COR-L47 (cell line): ENCODE measurements at regions not wholly inside any gene's neighbourhood (a gene's known extent, or its start where the extent isn't known, plus 50 kb on each side); places are given as distances from the start of the nearest gene placed in this dataset.
"Not testable (repeated sequence)": the region's sequence is repeated elsewhere in the genome, so short reads cannot be mapped to it uniquely, and the experiment has no call there.

Source experiments
- DNase-seq: peaks from one replicate; lab custom pipeline; 2025; lab: John Stamatoyannopoulos, UW

GRCh38 chr2:35938838-35939237 lies 416.7 kb upstream of the CRIM1 start:
- DNase-seq = no peak

DNA sequence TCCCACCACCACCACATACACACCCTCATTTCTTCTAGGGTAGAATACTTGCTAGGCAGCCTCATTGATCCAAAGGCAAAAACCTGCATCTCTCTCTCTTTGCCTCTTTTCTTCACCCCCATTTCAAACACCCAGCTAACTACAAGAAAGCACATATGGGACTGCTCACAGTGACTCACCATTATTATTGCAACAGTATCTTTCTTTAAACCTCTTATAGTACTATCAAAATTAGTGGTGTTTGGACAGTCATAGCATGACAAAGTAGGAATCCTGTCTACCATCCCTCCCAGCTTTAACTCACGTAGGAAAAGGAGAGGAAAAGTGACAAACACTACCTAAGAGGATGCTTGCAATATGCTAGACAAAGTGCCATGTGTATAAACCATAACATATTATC lies 422.5 kb upstream of the CRIM1 start:
- no peak for DNase-seq

GRCh38 chr2:35932276-35932963 lies 423.2 kb upstream of the CRIM1 start:
- DNase-seq = no peak

- DNase-seq = no peak
These were observed 424.0 kb upstream of the CRIM1 start for GRCh38 chr2:35931626-35932025.

DNA sequence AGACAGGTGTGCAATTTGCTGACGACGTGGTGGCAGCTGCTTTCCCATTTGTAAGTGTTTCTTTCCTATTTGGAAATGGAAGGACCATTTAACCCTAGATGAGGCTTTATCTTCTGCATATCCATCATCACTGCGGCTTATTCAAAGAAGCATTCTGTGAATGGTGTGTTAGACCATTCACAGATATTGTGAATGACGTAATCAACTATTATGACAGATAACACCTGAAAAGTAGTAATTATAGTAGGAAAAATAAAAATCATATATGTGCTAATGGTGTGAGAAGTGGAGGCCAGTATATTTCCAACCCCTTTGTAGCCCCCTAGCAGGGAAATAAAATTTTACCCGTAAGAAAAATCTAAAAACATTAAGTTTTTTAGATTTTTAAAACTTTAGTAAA lies 424.5 kb upstream of the CRIM1 start:
- DNase-seq = no peak

- no peak for DNase-seq
These were observed 426.0 kb upstream of the CRIM1 start for GRCh38 chr2:35929551-35929950.

DNA sequence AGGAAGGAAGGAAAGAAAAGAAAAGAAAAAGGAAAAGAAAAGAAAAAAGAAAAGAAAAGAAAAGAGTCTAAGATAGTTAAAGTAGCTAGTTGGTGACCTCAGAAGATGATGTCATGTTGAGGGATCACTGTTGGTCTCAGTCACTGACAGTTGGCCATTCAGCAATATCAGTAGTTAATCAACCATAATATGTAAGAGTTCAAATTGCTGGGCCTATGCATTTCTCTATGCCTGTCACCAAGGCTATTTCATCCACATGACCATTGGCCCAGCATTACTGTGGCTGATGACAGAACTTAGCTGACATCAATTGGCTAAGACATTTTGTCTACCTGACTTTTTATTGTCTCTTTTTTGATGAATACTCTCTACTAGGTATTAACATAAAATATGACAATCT lies 435.5 kb upstream of the CRIM1 start:
- DNase-seq = no peak

DNA sequence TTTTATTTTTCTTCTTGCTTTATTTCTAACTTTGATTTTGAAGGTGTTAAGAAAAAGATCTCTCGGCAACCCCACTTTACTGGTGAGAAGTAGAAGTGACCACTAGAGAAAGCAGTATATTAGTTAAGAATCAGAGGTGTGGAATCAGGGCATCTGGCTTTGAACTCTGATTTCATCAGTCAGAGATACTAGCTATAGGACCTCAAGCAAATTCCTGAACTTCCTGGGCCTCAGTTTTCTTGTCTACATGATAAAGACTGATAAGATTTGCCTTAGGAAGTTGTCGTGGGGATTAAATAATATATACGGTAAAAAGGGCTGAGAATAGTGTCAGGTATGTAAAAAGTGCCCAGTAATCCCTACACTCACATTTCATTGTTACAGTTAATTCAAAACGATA lies 440.3 kb upstream of the CRIM1 start:
- DNase-seq = no peak

DNA sequence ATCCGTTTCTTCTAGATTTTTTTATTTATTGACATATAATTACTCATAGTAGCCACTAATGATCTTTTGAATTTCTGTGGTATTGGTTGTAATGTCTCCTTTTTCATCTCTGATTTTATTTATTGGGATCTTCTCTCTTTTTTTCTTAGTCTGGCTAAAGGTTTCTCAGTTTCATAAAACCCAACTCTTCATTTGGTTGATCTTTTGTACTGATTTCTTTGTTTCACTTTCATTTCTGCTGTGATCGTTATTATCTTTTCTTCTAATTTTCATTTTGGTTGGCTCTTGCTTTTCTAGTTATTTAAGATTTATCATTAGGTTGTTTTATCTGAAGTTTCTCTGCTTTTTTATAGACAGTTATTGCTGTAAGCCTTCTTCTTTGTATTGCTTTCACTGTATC lies 463.6 kb upstream of the CRIM1 start:
- DNase-seq = no peak

DNA sequence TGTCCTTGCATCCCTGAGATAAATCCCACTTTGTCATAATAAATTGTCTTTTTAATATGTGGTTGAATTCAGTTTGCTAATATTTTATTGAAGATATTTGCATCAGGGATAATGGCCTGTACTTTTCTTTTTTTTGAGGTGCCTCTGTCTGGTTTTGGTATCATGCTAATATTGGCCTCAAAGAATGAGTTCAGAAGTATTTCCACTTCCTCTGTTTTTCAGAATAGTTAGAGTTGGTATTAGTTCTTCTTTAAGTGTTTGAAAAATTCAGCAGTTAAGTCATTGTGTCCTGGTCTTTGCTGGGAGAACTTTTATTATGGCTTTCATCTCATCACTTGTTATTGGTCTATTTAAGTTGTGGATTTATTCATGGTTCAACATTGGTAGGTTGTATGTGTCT lies 464.1 kb upstream of the CRIM1 start:
- DNase-seq = no peak

- DNase-seq = no peak
These were observed 468.4 kb upstream of the CRIM1 start for GRCh38 chr2:35887146-35887545.

DNA sequence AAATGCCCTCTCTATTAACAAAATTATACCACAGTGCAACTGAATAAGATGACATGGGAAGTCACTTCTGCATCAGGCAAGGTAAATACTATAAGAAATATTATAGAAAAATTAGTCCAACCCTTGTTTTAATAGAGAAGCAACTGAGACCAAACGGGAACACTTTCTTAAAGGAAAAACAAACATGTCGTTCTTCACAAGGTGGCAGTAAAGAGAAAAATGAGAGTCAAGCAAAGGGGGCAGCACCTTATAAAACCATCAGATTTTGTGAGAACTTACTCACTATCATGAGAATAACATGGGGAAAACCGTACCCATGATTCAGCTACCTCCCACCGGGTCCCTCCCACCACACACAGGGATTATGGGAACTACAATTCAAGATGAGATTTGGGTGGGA lies 481.7 kb upstream of the CRIM1 start:
- DNase-seq = no peak

- no peak for DNase-seq
These were observed 483.9 kb upstream of the CRIM1 start for GRCh38 chr2:35871672-35872071.

DNA sequence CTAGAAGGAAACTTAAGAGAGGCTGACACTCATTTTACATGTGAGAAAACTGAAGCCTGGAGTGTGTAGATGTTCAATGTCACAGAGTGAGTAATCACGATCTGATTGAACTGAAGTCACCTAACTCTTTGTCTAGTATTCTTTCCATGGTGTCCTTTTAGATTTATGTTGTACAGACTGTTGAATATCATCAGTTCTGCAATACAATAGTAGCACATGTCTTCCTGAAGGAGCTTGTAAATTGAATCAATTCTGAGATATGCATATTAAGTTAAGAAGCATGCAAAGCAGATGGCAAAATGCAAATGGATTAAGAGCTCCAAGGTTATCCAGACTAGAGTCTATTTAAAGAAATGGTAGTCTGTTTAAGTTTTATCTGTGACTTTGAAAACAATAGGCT lies 484.9 kb upstream of the CRIM1 start:
- no peak for DNase-seq

DNA sequence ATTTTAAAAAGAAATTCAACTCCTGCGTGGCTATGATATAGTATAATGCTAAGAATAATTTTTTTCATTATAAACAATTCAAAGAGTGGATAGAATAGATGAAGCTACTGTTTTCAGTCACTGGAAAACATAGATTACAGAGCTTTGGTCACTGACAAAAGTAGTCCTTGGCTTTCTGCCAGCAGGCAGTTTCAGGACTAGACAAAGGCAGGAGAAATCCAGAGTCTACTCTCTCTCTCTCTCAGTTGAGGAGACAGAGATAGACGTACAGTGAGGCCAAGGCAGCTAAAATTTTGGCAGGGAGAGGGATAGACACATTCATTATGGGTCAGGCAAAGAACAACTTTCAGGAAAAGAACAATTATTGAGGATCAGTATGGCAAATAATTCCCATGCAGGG lies 491.4 kb upstream of the CRIM1 start:
- DNase-seq = no peak

DNA sequence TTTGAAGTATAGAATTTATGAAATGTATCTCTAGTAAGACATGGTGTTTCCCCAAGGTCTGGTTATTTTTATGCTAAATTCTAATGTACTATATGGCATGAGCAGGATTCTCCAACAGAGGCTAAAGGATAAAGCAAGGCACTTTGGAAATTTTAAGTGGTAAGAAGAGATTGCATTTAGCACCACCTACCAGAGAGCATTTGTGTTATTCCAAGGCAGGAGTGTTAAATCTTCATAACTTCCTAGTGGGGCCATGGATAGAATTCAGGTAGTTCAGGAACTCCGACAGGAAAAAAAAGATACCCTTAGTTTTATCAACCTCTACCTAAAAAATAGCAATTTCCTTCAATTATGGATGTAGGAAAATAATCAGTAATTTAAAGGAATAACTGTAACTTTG lies 497.4 kb upstream of the CRIM1 start:
- no peak for DNase-seq

DNA sequence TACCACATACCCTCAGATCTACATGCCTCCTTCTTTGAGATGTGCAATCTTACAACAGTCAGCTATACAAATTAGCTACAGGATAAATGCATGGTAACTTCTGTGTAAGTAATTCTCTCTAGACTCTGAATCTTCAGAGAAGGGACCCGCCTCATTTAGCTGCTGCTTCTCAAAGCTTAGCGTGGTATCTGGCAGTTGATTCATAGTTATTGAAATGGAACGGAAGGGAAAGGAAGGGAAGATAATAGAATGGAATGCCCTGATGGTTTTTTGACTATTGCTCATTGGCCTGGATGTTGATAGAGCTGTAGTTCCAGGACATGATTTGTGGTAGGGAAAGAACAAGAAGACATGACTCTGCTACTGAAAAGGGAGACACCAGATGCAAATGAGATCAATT lies 498.1 kb upstream of the CRIM1 start:
- DNase-seq = no peak

- no peak for DNase-seq
These were observed 524.2 kb upstream of the CRIM1 start for GRCh38 chr2:35831385-35831784.

- DNase-seq = no peak
These were observed 524.7 kb upstream of the CRIM1 start for GRCh38 chr2:35830833-35831232.

GRCh38 chr2:35827086-35827485 lies 528.5 kb upstream of the CRIM1 start:
- no peak for DNase-seq

- peak; percentile 70 for DNase-seq
These were observed 532.9 kb upstream of the CRIM1 start for GRCh38 chr2:35822716-35823115.

GRCh38 chr2:35821675-35822074 lies 533.9 kb upstream of the CRIM1 start:
- no peak for DNase-seq

- no peak for DNase-seq
These were observed 535.2 kb upstream of the CRIM1 start for GRCh38 chr2:35820391-35820790.

GRCh38 chr2:35819033-35819432 lies 536.5 kb upstream of the CRIM1 start:
- DNase-seq = no peak

DNA sequence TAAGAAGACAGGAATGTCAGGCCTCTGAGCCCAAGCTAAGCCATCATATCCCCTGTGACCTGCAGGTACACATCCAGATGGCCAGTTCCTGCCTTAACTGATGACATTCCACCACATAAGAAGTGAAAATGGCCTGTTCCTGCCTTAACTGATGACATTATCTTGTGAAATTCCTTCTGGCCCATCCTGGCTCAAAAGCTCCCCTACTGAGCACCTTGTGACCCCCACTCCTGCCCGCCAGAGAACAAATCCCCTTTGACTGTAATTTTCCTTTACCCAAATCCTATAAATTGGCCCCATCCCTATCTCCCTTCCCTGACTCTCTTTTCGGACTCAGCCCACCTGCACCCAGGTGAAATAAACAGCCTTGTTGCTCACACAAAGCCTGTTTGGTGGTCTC lies 537.2 kb upstream of the CRIM1 start:
- DNase-seq = not testable (repeated sequence)
